WTC11 (cell line): ENCODE measurements at regions not wholly inside any gene's neighbourhood (a gene's known extent, or its start where the extent isn't known, plus 50 kb on each side); places are given as distances from the start of the nearest gene placed in this dataset.

Source experiments
- ATAC-seq: fragments of 200-7000 bp; cut with Tn5 transposase; 2 replicates; pipeline ENCODE4 v1.10.0; 2021; ENCODE audit warnings: mild to moderate bottlenecking, moderate library complexity
- CTCF ChIA-PET: fragments of 300-600 bp; sonication (Branson Sonifier 250); formaldehyde crosslinking; loops from one replicate; lab custom pipeline; 2021; ENCODE audit warnings: antibody characterized with exemption; lab: Charles Lee
- POLR2A ChIA-PET: fragments of 350-600 bp; sonication (Branson Sonifier 250); formaldehyde crosslinking; loops from one replicate; lab custom pipeline; 2021; ENCODE audit warnings: antibody characterized with exemption; lab: Charles Lee
- DNase-seq: peaks from one replicate; pipeline ENCODE4 v3.0.0; 2021; ENCODE audit warnings: low spot score
- H3K27ac Mint-ChIP-seq: 2 replicates; pipeline ENCODE4 v1.8.0; 2021; ENCODE audit warnings: mixed read lengths
- H3K27me3 Mint-ChIP-seq: 2 replicates; pipeline ENCODE4 v1.8.0; 2021; ENCODE audit warnings: low read depth, mild to moderate bottlenecking, moderate library complexity, mixed read lengths
- H3K36me3 Mint-ChIP-seq: 2 replicates; pipeline ENCODE4 v1.8.0; 2021; ENCODE audit warnings: mixed read lengths
- H3K4me1 Mint-ChIP-seq: 2 replicates; pipeline ENCODE4 v1.8.0; 2022; ENCODE audit warnings: mixed read lengths
- H3K4me3 Mint-ChIP-seq: 2 replicates; pipeline ENCODE4 v1.8.0; 2021; ENCODE audit warnings: mild to moderate bottlenecking, moderate library complexity, mixed read lengths
- H3K9me3 Mint-ChIP-seq: 2 replicates; pipeline ENCODE4 v1.8.0; 2021; ENCODE audit warnings: mixed read lengths
- ATF2 ChIP-seq: sonication (generic); formaldehyde crosslinking; IDR thresholded peaks from 2 replicates; pipeline ENCODE4 v1.8.1; 2022; ENCODE audit warnings: low read depth, missing genetic modification reagents, borderline replicate concordance
- CBFB ChIP-seq: sonication (generic); formaldehyde crosslinking; IDR thresholded peaks from 2 replicates; pipeline ENCODE4 v1.8.1; 2022; ENCODE audit warnings: mild to moderate bottlenecking, low read depth, missing genetic modification reagents
- CREB1 ChIP-seq: sonication (generic); formaldehyde crosslinking; IDR thresholded peaks from 2 replicates; pipeline ENCODE4 v1.8.0; 2023; ENCODE audit warnings: mild to moderate bottlenecking, missing genetic modification reagents
- ESRRA ChIP-seq: sonication (generic); formaldehyde crosslinking; IDR thresholded peaks from 2 replicates; pipeline ENCODE4 v1.8.1; 2022; ENCODE audit warnings: mild to moderate bottlenecking, missing genetic modification reagents, borderline replicate concordance
- ETV6 ChIP-seq: sonication (generic); formaldehyde crosslinking; IDR thresholded peaks from 2 replicates; pipeline ENCODE4 v1.8.1; 2022; ENCODE audit warnings: mild to moderate bottlenecking, missing genetic modification reagents
- FOXP1 ChIP-seq: sonication (generic); formaldehyde crosslinking; IDR thresholded peaks from 2 replicates; pipeline ENCODE4 v1.8.0; 2022; ENCODE audit warnings: missing genetic modification reagents, mild to moderate bottlenecking, moderate library complexity, borderline replicate concordance
- GTF2I ChIP-seq: fragments of 250-450 bp; sonication (Bioruptor Pico); conservative IDR thresholded peaks from 2 replicates; pipeline ENCODE4 v1.4.0; 2021; ENCODE audit warnings: mild to moderate bottlenecking
- JAZF1 ChIP-seq: fragments of 250-450 bp; sonication (Bioruptor Pico); IDR thresholded peaks from 2 replicates; pipeline ENCODE4 v1.9.0; 2021; ENCODE audit warnings: moderate library complexity, mild to moderate bottlenecking, inconsistent platforms
- MXD4 ChIP-seq: fragments of 250-450 bp; sonication (Bioruptor Pico); IDR thresholded peaks from 2 replicates; pipeline ENCODE4 v1.8.0; 2021; ENCODE audit warnings: mild to moderate bottlenecking, moderate library complexity, borderline replicate concordance
- NFATC4 ChIP-seq: fragments of 250-450 bp; sonication (Bioruptor Pico); IDR thresholded peaks from 2 replicates; pipeline ENCODE4 v1.9.0; 2021; ENCODE audit warnings: mild to moderate bottlenecking
- NFYB ChIP-seq: sonication (generic); formaldehyde crosslinking; conservative IDR thresholded peaks from 2 replicates; pipeline ENCODE4 v1.8.0; 2022; ENCODE audit warnings: low read depth, missing genetic modification reagents
- RELA ChIP-seq: sonication (generic); formaldehyde crosslinking; IDR thresholded peaks from 2 replicates; pipeline ENCODE4 v1.8.1; 2022; ENCODE audit warnings: missing genetic modification reagents, mild to moderate bottlenecking, borderline replicate concordance
- SMAD3 ChIP-seq: sonication (generic); formaldehyde crosslinking; IDR thresholded peaks from 2 replicates; pipeline ENCODE4 v1.8.0; 2022; ENCODE audit warnings: missing genetic modification reagents, mild to moderate bottlenecking, borderline replicate concordance
- SMAD4 ChIP-seq: sonication (generic); formaldehyde crosslinking; IDR thresholded peaks from 2 replicates; pipeline ENCODE4 v1.8.0; 2022; ENCODE audit warnings: mild to moderate bottlenecking, missing genetic modification reagents
- SP1 ChIP-seq: sonication (generic); formaldehyde crosslinking; conservative IDR thresholded peaks from 2 replicates; pipeline ENCODE4 v1.8.1; 2022; ENCODE audit warnings: missing genetic modification reagents
- STAT6 ChIP-seq: sonication (generic); formaldehyde crosslinking; conservative IDR thresholded peaks from 2 replicates; pipeline ENCODE4 v1.8.1; 2023; ENCODE audit warnings: mild to moderate bottlenecking, low read depth, missing genetic modification reagents, moderate library complexity
- ZNF263 ChIP-seq: sonication (generic); formaldehyde crosslinking; IDR thresholded peaks from 2 replicates; pipeline ENCODE4 v1.8.1; 2022; ENCODE audit warnings: low read depth, mild to moderate bottlenecking, moderate library complexity, missing genetic modification reagents
- ZNF671 ChIP-seq: fragments of 250-450 bp; sonication (Bioruptor Pico); IDR thresholded peaks from 2 replicates; pipeline ENCODE4 v1.8.0; 2021; ENCODE audit warnings: mild to moderate bottlenecking
- TF ChIP-seq, protein P1 (sequence below): sonication (generic); formaldehyde crosslinking; IDR thresholded peaks from 2 replicates; pipeline ENCODE4 v1.8.1; 2023; ENCODE audit warnings: mild to moderate bottlenecking, missing genetic modification reagents
- TF ChIP-seq, protein P2 (sequence below): sonication (generic); formaldehyde crosslinking; IDR thresholded peaks from 2 replicates; pipeline ENCODE4 v1.8.1; 2022; ENCODE audit warnings: low read depth, mild to moderate bottlenecking, moderate library complexity, missing genetic modification reagents, borderline replicate concordance
- TF ChIP-seq, protein P3 (sequence below): sonication (generic); formaldehyde crosslinking; IDR thresholded peaks from 2 replicates; pipeline ENCODE4 v1.8.1; 2023; ENCODE audit warnings: mild to moderate bottlenecking, missing genetic modification reagents, borderline replicate concordance

GRCh38 chr16:64132759-64133361 is 989.0 kb downstream of the CDH11 start (continued):
- TF ChIP-seq FOXP1 (CRISPR knock-in tag) (no peak), JAZF1 (CRISPR knock-in tag) (no peak), NFATC4 (no peak), ESRRA (CRISPR knock-in tag) (no peak)
- TF ChIP-seq, protein P1, sequence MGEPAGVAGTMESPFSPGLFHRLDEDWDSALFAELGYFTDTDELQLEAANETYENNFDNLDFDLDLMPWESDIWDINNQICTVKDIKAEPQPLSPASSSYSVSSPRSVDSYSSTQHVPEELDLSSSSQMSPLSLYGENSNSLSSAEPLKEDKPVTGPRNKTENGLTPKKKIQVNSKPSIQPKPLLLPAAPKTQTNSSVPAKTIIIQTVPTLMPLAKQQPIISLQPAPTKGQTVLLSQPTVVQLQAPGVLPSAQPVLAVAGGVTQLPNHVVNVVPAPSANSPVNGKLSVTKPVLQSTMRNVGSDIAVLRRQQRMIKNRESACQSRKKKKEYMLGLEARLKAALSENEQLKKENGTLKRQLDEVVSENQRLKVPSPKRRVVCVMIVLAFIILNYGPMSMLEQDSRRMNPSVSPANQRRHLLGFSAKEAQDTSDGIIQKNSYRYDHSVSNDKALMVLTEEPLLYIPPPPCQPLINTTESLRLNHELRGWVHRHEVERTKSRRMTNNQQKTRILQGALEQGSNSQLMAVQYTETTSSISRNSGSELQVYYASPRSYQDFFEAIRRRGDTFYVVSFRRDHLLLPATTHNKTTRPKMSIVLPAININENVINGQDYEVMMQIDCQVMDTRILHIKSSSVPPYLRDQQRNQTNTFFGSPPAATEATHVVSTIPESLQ (CRISPR knock-in tag), result no peak
- TF ChIP-seq, protein P2, sequence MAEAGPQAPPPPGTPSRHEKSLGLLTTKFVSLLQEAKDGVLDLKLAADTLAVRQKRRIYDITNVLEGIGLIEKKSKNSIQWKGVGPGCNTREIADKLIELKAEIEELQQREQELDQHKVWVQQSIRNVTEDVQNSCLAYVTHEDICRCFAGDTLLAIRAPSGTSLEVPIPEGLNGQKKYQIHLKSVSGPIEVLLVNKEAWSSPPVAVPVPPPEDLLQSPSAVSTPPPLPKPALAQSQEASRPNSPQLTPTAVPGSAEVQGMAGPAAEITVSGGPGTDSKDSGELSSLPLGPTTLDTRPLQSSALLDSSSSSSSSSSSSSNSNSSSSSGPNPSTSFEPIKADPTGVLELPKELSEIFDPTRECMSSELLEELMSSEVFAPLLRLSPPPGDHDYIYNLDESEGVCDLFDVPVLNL (CRISPR knock-in tag), result no peak

GRCh38 chr16:64132190-64132589 is 989.7 kb downstream of the CDH11 start:
- no peaks in the 10 kb centered on the region for H3K27me3 Mint-ChIP-seq
- H3K4me1 Mint-ChIP-seq, result peaks cover 4% of the 10 kb centered on the region; the same call in 1 of the 2 replicates
- peaks cover 6% of the 10 kb centered on the region for H3K9me3 Mint-ChIP-seq
- ChIA-PET CTCF (no interaction called here), POLR2A (no interaction called here)
- DNase-seq (no peak), ATAC-seq (no peak)
- no peaks in the 10 kb centered on the region for H3K36me3 Mint-ChIP-seq
- TF ChIP-seq CREB1 (CRISPR knock-in tag), result no peak
- no peak for TF ChIP-seq SP1 (CRISPR knock-in tag)
- TF ChIP-seq NFYB (CRISPR knock-in tag), result no peak
- no peak for TF ChIP-seq ETV6 (CRISPR knock-in tag)
- no peak for TF ChIP-seq STAT6
- TF ChIP-seq, protein P1 (CRISPR knock-in tag), result no peak
- no peak overlapping the region for H3K4me3 Mint-ChIP-seq
- no peak overlapping the region for H3K27ac Mint-ChIP-seq

DNA sequence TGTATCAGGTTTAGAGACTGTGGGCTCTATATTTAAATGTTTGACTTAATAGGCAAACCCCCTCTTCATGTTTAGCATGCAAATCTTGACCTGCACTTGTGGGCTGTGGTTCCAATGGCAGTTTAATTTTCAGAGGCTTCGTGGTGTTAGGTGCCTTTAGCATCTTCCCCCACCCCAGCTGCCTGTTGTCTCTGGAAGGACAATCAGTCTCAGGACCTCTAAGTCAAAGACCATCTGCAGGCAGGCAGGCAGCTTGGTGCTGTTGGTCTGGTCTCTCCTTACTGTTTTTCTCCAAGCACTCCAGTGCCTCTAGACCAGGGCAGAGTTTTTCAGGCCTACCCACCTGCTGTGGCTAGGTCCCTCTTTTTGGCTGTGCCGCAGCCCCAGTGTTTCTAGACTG is 990.4 kb downstream of the CDH11 start:
- DNase-seq (no peak), ATAC-seq (no peak)
- no peak overlapping the region for H3K4me3 Mint-ChIP-seq
- H3K36me3 Mint-ChIP-seq, result no peaks in the 10 kb centered on the region
- POLR2A ChIA-PET, result no interaction called here
- H3K4me1 Mint-ChIP-seq, result peaks cover 4% of the 10 kb centered on the region; the same call in 1 of the 2 replicates
- H3K9me3 Mint-ChIP-seq, result peaks cover 6% of the 10 kb centered on the region
- no peaks in the 10 kb centered on the region for H3K27me3 Mint-ChIP-seq
- no peak overlapping the region for H3K27ac Mint-ChIP-seq
- CTCF ChIA-PET, result no interaction called here
- TF ChIP-seq, protein P3, sequence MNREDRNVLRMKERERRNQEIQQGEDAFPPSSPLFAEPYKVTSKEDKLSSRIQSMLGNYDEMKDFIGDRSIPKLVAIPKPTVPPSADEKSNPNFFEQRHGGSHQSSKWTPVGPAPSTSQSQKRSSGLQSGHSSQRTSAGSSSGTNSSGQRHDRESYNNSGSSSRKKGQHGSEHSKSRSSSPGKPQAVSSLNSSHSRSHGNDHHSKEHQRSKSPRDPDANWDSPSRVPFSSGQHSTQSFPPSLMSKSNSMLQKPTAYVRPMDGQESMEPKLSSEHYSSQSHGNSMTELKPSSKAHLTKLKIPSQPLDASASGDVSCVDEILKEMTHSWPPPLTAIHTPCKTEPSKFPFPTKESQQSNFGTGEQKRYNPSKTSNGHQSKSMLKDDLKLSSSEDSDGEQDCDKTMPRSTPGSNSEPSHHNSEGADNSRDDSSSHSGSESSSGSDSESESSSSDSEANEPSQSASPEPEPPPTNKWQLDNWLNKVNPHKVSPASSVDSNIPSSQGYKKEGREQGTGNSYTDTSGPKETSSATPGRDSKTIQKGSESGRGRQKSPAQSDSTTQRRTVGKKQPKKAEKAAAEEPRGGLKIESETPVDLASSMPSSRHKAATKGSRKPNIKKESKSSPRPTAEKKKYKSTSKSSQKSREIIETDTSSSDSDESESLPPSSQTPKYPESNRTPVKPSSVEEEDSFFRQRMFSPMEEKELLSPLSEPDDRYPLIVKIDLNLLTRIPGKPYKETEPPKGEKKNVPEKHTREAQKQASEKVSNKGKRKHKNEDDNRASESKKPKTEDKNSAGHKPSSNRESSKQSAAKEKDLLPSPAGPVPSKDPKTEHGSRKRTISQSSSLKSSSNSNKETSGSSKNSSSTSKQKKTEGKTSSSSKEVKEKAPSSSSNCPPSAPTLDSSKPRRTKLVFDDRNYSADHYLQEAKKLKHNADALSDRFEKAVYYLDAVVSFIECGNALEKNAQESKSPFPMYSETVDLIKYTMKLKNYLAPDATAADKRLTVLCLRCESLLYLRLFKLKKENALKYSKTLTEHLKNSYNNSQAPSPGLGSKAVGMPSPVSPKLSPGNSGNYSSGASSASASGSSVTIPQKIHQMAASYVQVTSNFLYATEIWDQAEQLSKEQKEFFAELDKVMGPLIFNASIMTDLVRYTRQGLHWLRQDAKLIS (CRISPR knock-in tag), result no peak
- TF ChIP-seq RELA (CRISPR knock-in tag) (no peak), ZNF263 (CRISPR knock-in tag) (no peak), ZNF671 (CRISPR knock-in tag) (no peak), MXD4 (no peak), SMAD3 (CRISPR knock-in tag) (no peak), ATF2 (CRISPR knock-in tag) (no peak), CBFB (CRISPR knock-in tag) (no peak), SMAD4 (CRISPR knock-in tag) (no peak), GTF2I (no peak)
